ENCODE measurements at regions not wholly inside any gene's neighbourhood (a gene's known extent, or its start where the extent isn't known, plus 50 kb on each side); places are given as distances from the start of the nearest gene placed in this dataset.

GRCh38 chr7:46625032-46625431 is 704.0 kb upstream of the IGFBP3 start:
- no peak for TF ChIP-seq Cebpa-rat (IDR thresholded peaks at IDR 0.05)
- H3K36me3 ChIP-seq: no peaks in the 10 kb centered on the region
- no peaks in the 10 kb centered on the region for H3K9me3 ChIP-seq (replicated peaks in 1 of 11)
- peaks cover 0 to 7% (median 0%) of the 10 kb centered on the region in 10 experiments; a peak in 4 of 20 replicates for H3K4me1 ChIP-seq
- no peaks in the 10 kb centered on the region for H4K20me1 ChIP-seq
- H3K9ac ChIP-seq: no peak overlapping the region
- H3K27ac ChIP-seq: no peak overlapping the region
- H3K4me3 ChIP-seq: no peak overlapping the region
- no peak overlapping the region for H3K4me2 ChIP-seq
- H3K27me3 ChIP-seq: no peaks in the 10 kb centered on the region

- Histone ChIP-seq H3K36me3 (no peaks in the 10 kb centered on the region), H3K27ac (no peak overlapping the region), H3K4me1 (no peaks in the 10 kb centered on the region), H4K20me1 (no peaks in the 10 kb centered on the region), H3K4me3 (no peak overlapping the region), H3K27me3 (no peaks in the 10 kb centered on the region), H3K9me3 (replicated peaks in 1 of 11) (no peaks in the 10 kb centered on the region), H3K9ac (no peak overlapping the region), H3K4me2 (no peak overlapping the region)
- TF ChIP-seq Cebpa-rat (IDR thresholded peaks at IDR 0.05): no peak
Measured at GRCh38 chr7:46622251-46622650, 701.2 kb upstream of the IGFBP3 start.

- no peak overlapping the region for H3K27ac ChIP-seq
- no peaks in the 10 kb centered on the region for H4K20me1 ChIP-seq
- no peak overlapping the region for H3K4me2 ChIP-seq
- no peak overlapping the region for H3K4me3 ChIP-seq
- no peaks in the 10 kb centered on the region for H3K4me1 ChIP-seq
- 0 out of 22 replicates have a peak, but pooled peaks cover 0 to 1% (median 0%) of the 10 kb centered on the region in 11 experiments for H3K9me3 ChIP-seq (replicated peaks in 1 of 11)
- H3K9ac ChIP-seq: no peak overlapping the region
- no peaks in the 10 kb centered on the region for H3K27me3 ChIP-seq
- no peaks in the 10 kb centered on the region for H3K36me3 ChIP-seq
- TF ChIP-seq Cebpa-rat (IDR thresholded peaks at IDR 0.05): no peak
Measured at GRCh38 chr7:46619723-46620310, 698.7 kb upstream of the IGFBP3 start.

- Histone ChIP-seq H4K20me1 (no peaks in the 10 kb centered on the region), H3K27me3 (no peaks in the 10 kb centered on the region), H3K27ac (no peak overlapping the region), H3K9me3 (replicated peaks in 1 of 11) (0 out of 22 replicates have a peak, but pooled peaks cover 0 to 9% (median 0%) of the 10 kb centered on the region in 11 experiments), H3K4me1 (no peaks in the 10 kb centered on the region), H3K9ac (no peak overlapping the region), H3K36me3 (no peaks in the 10 kb centered on the region), H3K4me3 (no peak overlapping the region), H3K4me2 (no peak overlapping the region)
- no peak for TF ChIP-seq Cebpa-rat (IDR thresholded peaks at IDR 0.05)
Measured at GRCh38 chr7:46616636-46617035, 695.6 kb upstream of the IGFBP3 start.

GRCh38 chr7:46613551-46613950 is 692.5 kb upstream of the IGFBP3 start:
- Histone ChIP-seq H3K4me2 (no peak overlapping the region), H3K4me1 (peaks cover 0 to 3% (median 0%) of the 10 kb centered on the region in 10 experiments; a peak in 3 of 20 replicates)
- TF ChIP-seq Cebpa-rat (IDR thresholded peaks at IDR 0.05): no peak

GRCh38 chr7:46613116-46613515 is 692.0 kb upstream of the IGFBP3 start:
- Histone ChIP-seq H4K20me1 (no peaks in the 10 kb centered on the region), H3K9me3 (replicated peaks in 1 of 11) (peaks cover 0 to 19% (median 6%) of the 10 kb centered on the region in 11 experiments; a peak in 8 of 22 replicates), H3K4me2 (no peak overlapping the region), H3K27me3 (no peaks in the 10 kb centered on the region), H3K4me3 (no peak overlapping the region), H3K36me3 (no peaks in the 10 kb centered on the region), H3K4me1 (peaks cover 0 to 7% (median 0%) of the 10 kb centered on the region in 10 experiments; a peak in 4 of 20 replicates), H3K9ac (no peak overlapping the region), H3K27ac (no peak overlapping the region)
- no peak for TF ChIP-seq Cebpa-rat (IDR thresholded peaks at IDR 0.05)

More at GRCh38 chr7:46613551-46613950, 692.5 kb upstream of the IGFBP3 start:
- peaks cover 0 to 19% (median 6%) of the 10 kb centered on the region in 11 experiments; a peak in 8 of 22 replicates for H3K9me3 ChIP-seq (replicated peaks in 1 of 11)
- no peak overlapping the region for H3K27ac ChIP-seq
- H4K20me1 ChIP-seq: no peaks in the 10 kb centered on the region
- H3K27me3 ChIP-seq: no peaks in the 10 kb centered on the region
- H3K4me3 ChIP-seq: no peak overlapping the region
- H3K36me3 ChIP-seq: no peaks in the 10 kb centered on the region
- no peak overlapping the region for H3K9ac ChIP-seq

GRCh38 chr7:46611508-46611907 is 690.4 kb upstream of the IGFBP3 start:
- H3K4me2 ChIP-seq: no peak overlapping the region
- H3K27me3 ChIP-seq: no peaks in the 10 kb centered on the region
- no peaks in the 10 kb centered on the region for H3K36me3 ChIP-seq
- no peak for TF ChIP-seq Cebpa-rat (IDR thresholded peaks at IDR 0.05)
- H3K9me3 ChIP-seq (replicated peaks in 1 of 11): peaks cover 0 to 19% (median 6%) of the 10 kb centered on the region in 11 experiments; a peak in 8 of 22 replicates
- H4K20me1 ChIP-seq: no peaks in the 10 kb centered on the region
- no peak overlapping the region for H3K4me3 ChIP-seq
- H3K4me1 ChIP-seq: peaks cover 8 to 23% (median 12%) of the 10 kb centered on the region in 10 experiments; a peak in 19 of 20 replicates
- no peak overlapping the region for H3K9ac ChIP-seq
- H3K27ac ChIP-seq: no peak overlapping the region

GRCh38 chr7:46610746-46611145 is 689.7 kb upstream of the IGFBP3 start:
- TF ChIP-seq Cebpa-rat (IDR thresholded peaks at IDR 0.05): no peak
- peaks cover 0 to 19% (median 6%) of the 10 kb centered on the region in 11 experiments; a peak in 8 of 22 replicates for H3K9me3 ChIP-seq (replicated peaks in 1 of 11)
- H3K4me2 ChIP-seq: no peak overlapping the region
- no peak overlapping the region for H3K4me3 ChIP-seq
- H3K27me3 ChIP-seq: no peaks in the 10 kb centered on the region
- peak overlapping the region in 1 of 11 experiments; percentile 6; a peak in 1 of 22 replicates for H3K27ac ChIP-seq
- peaks cover 16 to 31% (median 20%) of the 10 kb centered on the region in 10 experiments; a peak in 19 of 20 replicates for H3K4me1 ChIP-seq
- no peak overlapping the region for H3K9ac ChIP-seq
- no peaks in the 10 kb centered on the region for H4K20me1 ChIP-seq
- no peaks in the 10 kb centered on the region for H3K36me3 ChIP-seq

- Histone ChIP-seq H3K4me3 (no peak overlapping the region), H3K27ac (peak overlapping the region in 8 of 11 experiments; percentile 73 to 99 (median 97); a peak in 15 of 22 replicates), H3K9me3 (replicated peaks in 1 of 11) (peaks cover 0 to 19% (median 6%) of the 10 kb centered on the region in 11 experiments; a peak in 8 of 22 replicates), H3K4me2 (peak overlapping the region in 10 of 11 experiments; percentile 20 to 91 (median 83); a peak in 18 of 22 replicates), H3K4me1 (peaks cover 44 to 64% (median 53%) of the 10 kb centered on the region in 10 experiments), H3K36me3 (no peaks in the 10 kb centered on the region), H3K9ac (peak overlapping the region in 8 of 11 experiments; percentile 37 to 88 (median 84); a peak in 13 of 22 replicates), H3K27me3 (no peaks in the 10 kb centered on the region), H4K20me1 (no peaks in the 10 kb centered on the region)
- peak in 1 of 11 experiments; percentile 33; a peak in 3 of 22 replicates for TF ChIP-seq Cebpa-rat (IDR thresholded peaks at IDR 0.05)
Measured at GRCh38 chr7:46607176-46607575, 686.1 kb upstream of the IGFBP3 start.
